ENCODE measurements at regions not wholly inside any gene's neighbourhood (a gene's known extent, or its start where the extent isn't known, plus 50 kb on each side); places are given as distances from the start of the nearest gene placed in this dataset.

GRCh38 chr14:53668897-53669296 is 287.7 kb downstream of the BMP4 start:
- TF ChIP-seq ZNF274 (IDR thresholded peaks at IDR 0.05; ENCODE audit: borderline replicate concordance, extremely low read depth, low read length) (no peak), POLR2A (IDR thresholded peaks at IDR 0.05; ENCODE audit: control extremely low read depth in 1 of 2, low read depth in 2 of 2, low read length in 2 of 2) (no peak), EZH2 (IDR thresholded peaks at IDR 0.05; ENCODE audit: low read depth, low read length, severe bottlenecking) (no peak), USF2 (IDR thresholded peaks at IDR 0.05; ENCODE audit: low read length) (no peak), SUZ12 (IDR thresholded peaks at IDR 0.05; ENCODE audit: low read length) (no peak), CBX8 (IDR thresholded peaks at IDR 0.05; ENCODE audit: borderline replicate concordance, low read depth, low read length) (no peak), ATF2 (IDR thresholded peaks at IDR 0.05; ENCODE audit: low read length) (no peak)
- TF ChIP-seq, protein P1, sequence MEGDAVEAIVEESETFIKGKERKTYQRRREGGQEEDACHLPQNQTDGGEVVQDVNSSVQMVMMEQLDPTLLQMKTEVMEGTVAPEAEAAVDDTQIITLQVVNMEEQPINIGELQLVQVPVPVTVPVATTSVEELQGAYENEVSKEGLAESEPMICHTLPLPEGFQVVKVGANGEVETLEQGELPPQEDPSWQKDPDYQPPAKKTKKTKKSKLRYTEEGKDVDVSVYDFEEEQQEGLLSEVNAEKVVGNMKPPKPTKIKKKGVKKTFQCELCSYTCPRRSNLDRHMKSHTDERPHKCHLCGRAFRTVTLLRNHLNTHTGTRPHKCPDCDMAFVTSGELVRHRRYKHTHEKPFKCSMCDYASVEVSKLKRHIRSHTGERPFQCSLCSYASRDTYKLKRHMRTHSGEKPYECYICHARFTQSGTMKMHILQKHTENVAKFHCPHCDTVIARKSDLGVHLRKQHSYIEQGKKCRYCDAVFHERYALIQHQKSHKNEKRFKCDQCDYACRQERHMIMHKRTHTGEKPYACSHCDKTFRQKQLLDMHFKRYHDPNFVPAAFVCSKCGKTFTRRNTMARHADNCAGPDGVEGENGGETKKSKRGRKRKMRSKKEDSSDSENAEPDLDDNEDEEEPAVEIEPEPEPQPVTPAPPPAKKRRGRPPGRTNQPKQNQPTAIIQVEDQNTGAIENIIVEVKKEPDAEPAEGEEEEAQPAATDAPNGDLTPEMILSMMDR (IDR thresholded peaks at IDR 0.05; ENCODE audit: control extremely low read depth in 1 of 3, insufficient read depth in 1 of 3, low read depth in 1 of 3, low read length in 3 of 3) = no peak

All from H1 (cell line).